Cardiac muscle cell (in vitro differentiated cells and primary cell): ENCODE measurements at regions not wholly inside any gene's neighbourhood (a gene's known extent, or its start where the extent isn't known, plus 50 kb on each side); places are given as distances from the start of the nearest gene placed in this dataset.

Source experiments
- DNase-seq, 2 donors: peaks; one replicate each; pipeline versions ENCODE4 v3.0.0 to v3.0.0-alpha.2; 2010 to 2017; ENCODE audit warnings: low read depth in 1 of 2, low spot score in 1 of 2
- H3K27ac ChIP-seq: fragments of 200-600 bp; sonication (generic); 2 replicates; pipeline ENCODE4 v1.5.1; 2016
- H3K27me3 ChIP-seq: fragments of 200-600 bp; sonication (generic); 2 replicates; pipeline ENCODE4 v1.6.0; 2016; ENCODE audit warnings: control low read depth
- H3K36me3 ChIP-seq: fragments of 200-600 bp; sonication (generic); 2 replicates; pipeline ENCODE4 v1.5.1; 2016; ENCODE audit warnings: control low read depth
- H3K4me1 ChIP-seq: fragments of 200-600 bp; sonication (generic); 2 replicates; pipeline ENCODE4 v1.8.1; 2017; ENCODE audit warnings: low read depth, mild to moderate bottlenecking, mixed run types
- H3K4me3 ChIP-seq: fragments of 200-600 bp; sonication (generic); 2 replicates; pipeline ENCODE4 v1.5.1; 2016; ENCODE audit warnings: mild to moderate bottlenecking
- H3K9me3 ChIP-seq: fragments of 200-600 bp; sonication (generic); 2 replicates; pipeline ENCODE4 v1.5.1; 2017; ENCODE audit warnings: low read depth, mild to moderate bottlenecking, control low read depth
- CTCF ChIP-seq: IDR thresholded peaks from 2 replicates; pipeline ENCODE4 v1.5.1; 2012; ENCODE audit warnings: low read depth, mild to moderate bottlenecking, low read length

DNA sequence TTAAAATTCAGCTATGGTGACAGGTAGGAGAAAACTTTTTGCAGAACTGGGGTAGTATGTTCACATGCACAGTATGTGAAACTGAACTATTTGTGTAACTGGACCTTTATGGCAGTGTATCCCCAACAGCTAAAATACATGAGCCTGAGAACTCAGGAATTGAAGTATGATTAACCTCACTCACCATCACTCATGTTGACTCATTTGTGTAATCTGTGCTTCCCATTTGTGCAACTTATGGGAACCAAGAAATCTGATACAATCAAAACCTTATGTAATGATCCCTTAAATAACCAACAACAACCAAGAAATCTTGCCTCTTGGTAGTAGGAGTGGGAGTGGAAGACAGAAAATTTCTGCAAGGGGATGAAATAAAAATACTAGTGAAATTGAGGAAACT lies 674.9 kb downstream of the HDGFL1 start:
- Histone ChIP-seq H3K27me3 (no peaks in the 10 kb centered on the region), H3K4me3 (no peak overlapping the region), H3K9me3 (no peaks in the 10 kb centered on the region), H3K36me3 (no peaks in the 10 kb centered on the region), H3K4me1 (peaks cover 5% of the 10 kb centered on the region), H3K27ac (no peak overlapping the region)
- peak in 1 of 2 donors; percentile 2 for DNase-seq
- no peak for TF ChIP-seq CTCF

GRCh38 chr6:23245572-23245971 lies 676.2 kb downstream of the HDGFL1 start:
- DNase-seq = peak in 1 of 2 donors; percentile 8
- Histone ChIP-seq H3K4me1 (peaks cover 5% of the 10 kb centered on the region), H3K36me3 (no peaks in the 10 kb centered on the region), H3K9me3 (no peaks in the 10 kb centered on the region), H3K27me3 (no peaks in the 10 kb centered on the region), H3K27ac (no peak overlapping the region), H3K4me3 (no peak overlapping the region)
- no peak for TF ChIP-seq CTCF

DNA sequence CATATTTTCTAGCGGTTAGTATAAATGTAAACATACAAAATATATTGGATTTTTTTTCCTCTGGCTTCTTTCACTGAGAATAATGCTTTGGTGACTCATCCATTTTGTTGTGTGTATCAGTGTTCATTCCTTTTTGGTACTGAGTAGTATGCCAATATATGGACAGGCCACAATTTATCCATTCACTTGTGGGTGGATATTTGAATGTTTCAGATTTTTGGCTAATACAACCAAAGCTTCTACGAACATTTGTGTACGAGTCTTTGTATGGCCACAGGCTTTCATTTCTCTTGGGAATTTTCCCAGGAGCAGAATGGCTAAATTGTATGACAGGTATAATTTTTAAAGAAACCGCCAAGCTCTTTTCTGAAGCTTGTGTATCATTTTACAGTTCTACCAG lies 677.5 kb downstream of the HDGFL1 start:
- Histone ChIP-seq H3K9me3 (no peaks in the 10 kb centered on the region), H3K27me3 (no peaks in the 10 kb centered on the region), H3K4me1 (peaks cover 5% of the 10 kb centered on the region), H3K36me3 (no peaks in the 10 kb centered on the region), H3K27ac (no peak overlapping the region), H3K4me3 (no peak overlapping the region)
- no peak for TF ChIP-seq CTCF
- no peak for DNase-seq

GRCh38 chr6:23250556-23250955 lies 681.2 kb downstream of the HDGFL1 start:
- no peaks in the 10 kb centered on the region for H3K27me3 ChIP-seq

GRCh38 chr6:23262864-23263263 lies 693.5 kb downstream of the HDGFL1 start:
- H3K36me3 ChIP-seq = no peaks in the 10 kb centered on the region
- H3K9me3 ChIP-seq = no peaks in the 10 kb centered on the region
- H3K27me3 ChIP-seq = no peaks in the 10 kb centered on the region
- DNase-seq = no peak
- H3K27ac ChIP-seq = no peak overlapping the region
- no peak overlapping the region for H3K4me3 ChIP-seq
- no peaks in the 10 kb centered on the region for H3K4me1 ChIP-seq
- no peak for TF ChIP-seq CTCF

More at GRCh38 chr6:23250556-23250955, 681.2 kb downstream of the HDGFL1 start:
- no peaks in the 10 kb centered on the region for H3K36me3 ChIP-seq
- H3K9me3 ChIP-seq = no peaks in the 10 kb centered on the region
- no peak overlapping the region for H3K27ac ChIP-seq
- H3K4me3 ChIP-seq = no peak overlapping the region
- no peaks in the 10 kb centered on the region for H3K4me1 ChIP-seq
- no peak for TF ChIP-seq CTCF
- DNase-seq = no peak

DNA sequence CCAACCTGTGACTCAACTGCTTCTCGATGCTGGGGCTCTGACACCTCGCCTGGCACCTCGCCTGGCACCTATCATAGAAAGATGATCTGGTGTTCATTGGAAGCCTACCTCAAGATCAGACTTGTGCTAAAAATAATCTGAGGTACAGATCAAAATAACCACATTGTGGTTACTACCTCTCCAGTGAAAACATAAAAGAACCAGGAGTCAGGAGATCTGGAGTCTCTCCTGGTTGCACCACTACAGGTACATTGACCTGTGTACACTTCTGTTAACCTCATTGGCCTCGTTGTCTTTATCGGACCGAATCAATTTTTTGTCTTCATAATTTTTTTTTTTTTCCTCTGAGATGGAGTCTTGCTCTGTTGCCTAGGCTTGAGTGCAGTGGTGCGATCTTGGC lies 695.9 kb downstream of the HDGFL1 start:
- no peak overlapping the region for H3K4me3 ChIP-seq
- H3K9me3 ChIP-seq = no peaks in the 10 kb centered on the region
- no peaks in the 10 kb centered on the region for H3K36me3 ChIP-seq
- H3K27me3 ChIP-seq = no peaks in the 10 kb centered on the region
- TF ChIP-seq CTCF = no peak
- no peaks in the 10 kb centered on the region for H3K4me1 ChIP-seq
- H3K27ac ChIP-seq = no peak overlapping the region
- no peak for DNase-seq
